Stomach (tissue), 4 donors: ENCODE measurements at regions not wholly inside any gene's neighbourhood (a gene's known extent, or its start where the extent isn't known, plus 50 kb on each side); places are given as distances from the start of the nearest gene placed in this dataset.

Experiments used
- POLR2A ChIP-seq, 4 donors: fragments of 450-650 bp; IDR thresholded peaks; one replicate each; pipeline ENCODE4 v1.6.1; 2016; ENCODE audit warnings: antibody characterized with exemption in 4 of 4, control low read depth in 2 of 4, mild to moderate bottlenecking in 1 of 4, moderate library complexity in 1 of 4
- TF ChIP-seq, protein P1 (sequence below), 7 experiments: fragments of 450-650 bp in 4 of 7; fragments of 200-600 bp in 3 of 7; sonication (generic) in 3 of 7; IDR thresholded peaks; one replicate each; pipeline ENCODE4 v1.5.1; 2016 to 2019; ENCODE audit warnings: antibody characterized with exemption in 7 of 7, control low read depth in 2 of 7, mild to moderate bottlenecking in 1 of 7

DNA sequence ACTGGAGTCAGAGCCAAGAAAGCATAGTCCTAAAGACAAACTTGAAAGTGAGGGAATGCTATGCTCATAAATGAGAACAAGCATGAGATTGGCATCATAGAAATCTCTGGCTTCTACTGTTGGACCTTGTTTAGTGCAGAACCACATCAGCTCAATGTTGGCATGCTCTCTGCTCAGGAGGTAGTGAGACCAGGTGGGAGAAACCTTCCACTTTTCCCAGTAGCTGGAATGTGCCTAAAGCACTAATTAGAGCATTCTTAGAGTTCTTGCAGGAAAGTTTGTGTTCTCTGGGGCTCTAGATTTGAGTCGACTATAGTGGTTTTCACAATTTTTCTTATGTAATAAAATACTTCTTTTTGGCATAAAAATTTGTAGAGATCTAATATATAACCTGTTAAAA lies 159.7 kb upstream of the PRICKLE1 start:
- no peak for TF ChIP-seq POLR2A (IDR thresholded peaks at IDR 0.05)
- TF ChIP-seq, protein P1, sequence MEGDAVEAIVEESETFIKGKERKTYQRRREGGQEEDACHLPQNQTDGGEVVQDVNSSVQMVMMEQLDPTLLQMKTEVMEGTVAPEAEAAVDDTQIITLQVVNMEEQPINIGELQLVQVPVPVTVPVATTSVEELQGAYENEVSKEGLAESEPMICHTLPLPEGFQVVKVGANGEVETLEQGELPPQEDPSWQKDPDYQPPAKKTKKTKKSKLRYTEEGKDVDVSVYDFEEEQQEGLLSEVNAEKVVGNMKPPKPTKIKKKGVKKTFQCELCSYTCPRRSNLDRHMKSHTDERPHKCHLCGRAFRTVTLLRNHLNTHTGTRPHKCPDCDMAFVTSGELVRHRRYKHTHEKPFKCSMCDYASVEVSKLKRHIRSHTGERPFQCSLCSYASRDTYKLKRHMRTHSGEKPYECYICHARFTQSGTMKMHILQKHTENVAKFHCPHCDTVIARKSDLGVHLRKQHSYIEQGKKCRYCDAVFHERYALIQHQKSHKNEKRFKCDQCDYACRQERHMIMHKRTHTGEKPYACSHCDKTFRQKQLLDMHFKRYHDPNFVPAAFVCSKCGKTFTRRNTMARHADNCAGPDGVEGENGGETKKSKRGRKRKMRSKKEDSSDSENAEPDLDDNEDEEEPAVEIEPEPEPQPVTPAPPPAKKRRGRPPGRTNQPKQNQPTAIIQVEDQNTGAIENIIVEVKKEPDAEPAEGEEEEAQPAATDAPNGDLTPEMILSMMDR (IDR thresholded peaks at IDR 0.05) = no peak
